Activated CD4-positive, alpha-beta T cell treated with anti-CD3 and anti-CD28 coated beads, Interleukin-10, Interleukin-2, amounts not matched to agents 100 ng/mL and 50 ng/mL, durations not matched to agents 16 hours and 8 hours (primary cell): ENCODE measurements at regions not wholly inside any gene's neighbourhood (a gene's known extent, or its start where the extent isn't known, plus 50 kb on each side); places are given as distances from the start of the nearest gene placed in this dataset.

Experiments used
- DNase-seq: peaks from one replicate; pipeline ENCODE4 v3.0.0-alpha.2; 2020

- no peak for DNase-seq
Measured at GRCh38 chr10:92792661-92793060, 55.7 kb upstream of the EXOC6 start.
